IPS-20b (cell line): ENCODE measurements at regions not wholly inside any gene's neighbourhood (a gene's known extent, or its start where the extent isn't known, plus 50 kb on each side); places are given as distances from the start of the nearest gene placed in this dataset.
A peak's percentile ranks its signal among the peaks of the same experiment; 100 is the strongest.

Experiments used
- H3K27ac ChIP-seq: one replicate; pipeline ENCODE4 v1.5.1; 2013; ENCODE audit warnings: low read length
- H3K27me3 ChIP-seq: 2 replicates; pipeline ENCODE4 v1.6.1; 2013; ENCODE audit warnings: mild to moderate bottlenecking, low read length, inconsistent platforms; ENCODE audit not compliant: insufficient read depth
- H3K36me3 ChIP-seq: 2 replicates; pipeline ENCODE4 v1.6.1; 2013; ENCODE audit warnings: low read depth, mild to moderate bottlenecking, inconsistent platforms, low read length, moderate library complexity; ENCODE audit not compliant: insufficient read depth
- H3K4me1 ChIP-seq: 2 replicates; pipeline ENCODE4 v1.6.1; 2013; ENCODE audit warnings: mild to moderate bottlenecking, control low read depth, inconsistent platforms, low read length, moderate library complexity; ENCODE audit not compliant: insufficient read depth
- H3K4me3 ChIP-seq: 2 replicates; pipeline ENCODE4 v1.5.1; 2013; ENCODE audit warnings: mild to moderate bottlenecking, low read length, inconsistent platforms
- H3K9ac ChIP-seq: 2 replicates; pipeline ENCODE4 v1.6.1; 2013; ENCODE audit warnings: low read depth, mild to moderate bottlenecking, inconsistent platforms, low read length, moderate library complexity
- H3K9me3 ChIP-seq: 2 replicates; pipeline ENCODE4 v1.6.1; 2013; ENCODE audit warnings: mild to moderate bottlenecking, low read depth, low read length, inconsistent platforms; ENCODE audit not compliant: insufficient read depth

- Histone ChIP-seq H3K9ac (no peak overlapping the region), H3K9me3 (no peaks in the 10 kb centered on the region), H3K27ac (no peak overlapping the region), H3K36me3 (no peaks in the 10 kb centered on the region), H3K27me3 (no peaks in the 10 kb centered on the region), H3K4me3 (no peak overlapping the region), H3K4me1 (no peaks in the 10 kb centered on the region)
These were observed 594.2 kb downstream of the ZBBX start for GRCh38 chr3:166785876-166786275.

DNA sequence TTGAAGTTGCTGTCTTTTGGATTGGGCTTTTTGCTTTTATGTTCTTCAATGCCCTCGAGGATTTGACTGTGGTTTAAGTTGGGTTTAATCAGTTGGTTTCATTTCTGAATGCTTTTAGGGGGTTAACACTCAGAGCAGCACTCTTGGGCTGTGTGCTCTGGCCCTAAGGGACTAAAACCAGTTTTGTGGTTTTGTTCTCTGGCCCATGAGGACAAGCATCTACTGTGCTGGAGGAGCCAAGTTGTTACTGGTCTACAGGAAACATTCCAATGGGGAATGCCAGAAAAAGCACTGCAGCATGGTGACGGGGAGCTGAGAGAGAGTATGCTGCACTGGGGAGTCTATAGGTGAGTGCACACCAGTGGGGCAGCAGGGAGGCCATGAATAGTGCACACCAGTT lies 596.9 kb downstream of the ZBBX start:
- H3K9ac ChIP-seq: no peak overlapping the region
- H3K27ac ChIP-seq: no peak overlapping the region
- H3K4me1 ChIP-seq: no peaks in the 10 kb centered on the region
- H3K27me3 ChIP-seq: no peaks in the 10 kb centered on the region
- H3K9me3 ChIP-seq: no peaks in the 10 kb centered on the region
- H3K36me3 ChIP-seq: no peaks in the 10 kb centered on the region
- H3K4me3 ChIP-seq: no peak overlapping the region

- Histone ChIP-seq H3K27ac (no peak overlapping the region), H3K9me3 (peaks cover 26% of the 10 kb centered on the region), H3K9ac (no peak overlapping the region), H3K4me1 (no peaks in the 10 kb centered on the region), H3K36me3 (no peaks in the 10 kb centered on the region), H3K27me3 (no peaks in the 10 kb centered on the region), H3K4me3 (no peak overlapping the region)
These were observed 615.3 kb downstream of the ZBBX start for GRCh38 chr3:166764698-166765318.

- Histone ChIP-seq H3K27ac (no peak overlapping the region), H3K9ac (no peak overlapping the region), H3K4me3 (no peak overlapping the region), H3K4me1 (no peaks in the 10 kb centered on the region), H3K9me3 (peaks cover 18% of the 10 kb centered on the region), H3K36me3 (no peaks in the 10 kb centered on the region), H3K27me3 (no peaks in the 10 kb centered on the region)
These were observed 620.2 kb downstream of the ZBBX start for GRCh38 chr3:166759736-166760513.

- Histone ChIP-seq H3K4me1 (no peaks in the 10 kb centered on the region), H3K9ac (no peak overlapping the region), H3K9me3 (peaks cover 5% of the 10 kb centered on the region), H3K27me3 (no peaks in the 10 kb centered on the region), H3K36me3 (no peaks in the 10 kb centered on the region), H3K27ac (no peak overlapping the region), H3K4me3 (no peak overlapping the region)
These were observed 627.9 kb downstream of the ZBBX start for GRCh38 chr3:166752214-166752613.

DNA sequence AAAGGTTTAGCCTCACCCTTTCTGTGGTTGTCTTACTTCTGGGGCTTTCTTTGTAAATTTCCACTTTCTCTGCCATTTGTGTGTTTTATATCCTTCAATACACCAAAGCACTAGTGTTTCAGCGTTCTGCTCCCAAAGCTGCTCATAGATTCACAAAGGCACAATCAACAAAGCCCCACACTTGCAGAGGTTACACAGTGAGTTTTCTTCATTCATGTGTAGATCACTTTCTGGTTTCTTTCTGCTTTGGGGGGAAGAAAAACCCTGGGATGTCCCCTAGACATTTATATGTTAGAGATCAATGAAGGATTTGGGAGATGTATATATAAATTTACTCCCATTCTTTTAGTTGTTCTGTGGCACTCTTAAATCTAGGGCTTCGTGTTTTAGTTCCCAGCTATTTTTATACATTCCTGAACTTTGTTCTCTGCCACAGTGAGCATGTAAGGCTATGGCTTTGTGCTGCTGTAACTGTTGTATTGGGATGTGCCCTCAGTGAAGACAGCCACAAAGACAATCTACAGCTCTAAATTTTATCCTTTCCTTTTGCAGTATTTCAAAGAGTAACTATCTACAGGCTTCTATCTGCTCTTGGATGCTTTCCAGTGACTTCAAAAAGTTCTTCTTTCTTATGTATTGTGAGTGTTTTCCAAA lies 636.5 kb downstream of the ZBBX start:
- Histone ChIP-seq H3K9ac (0 out of 2 replicates have a peak overlapping the region, but pooled peaks have one; percentile 4), H3K4me1 (peaks cover 4% of the 10 kb centered on the region; the same call in 1 of the 2 replicates), H3K9me3 (no peaks in the 10 kb centered on the region), H3K27ac (no peak overlapping the region), H3K36me3 (no peaks in the 10 kb centered on the region), H3K27me3 (no peaks in the 10 kb centered on the region), H3K4me3 (no peak overlapping the region)

DNA sequence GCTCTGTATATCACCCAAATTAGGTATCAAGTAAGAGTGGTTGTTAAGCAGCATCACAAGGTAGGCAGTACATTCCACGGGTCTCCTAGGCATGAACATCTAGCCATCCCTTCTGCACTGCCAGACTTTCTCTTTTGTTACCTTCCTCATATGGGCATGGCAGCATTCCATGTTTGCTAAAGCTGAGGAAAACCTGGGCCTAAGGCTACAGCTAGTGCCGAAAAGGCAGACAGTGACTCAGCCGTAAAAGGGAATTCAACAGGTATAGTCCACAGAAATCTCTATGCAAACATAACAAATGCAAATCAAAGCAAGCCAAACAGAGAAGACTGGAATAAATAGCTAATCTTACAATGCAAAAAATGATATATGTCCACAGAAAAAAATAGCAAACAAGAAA lies 645.4 kb downstream of the ZBBX start:
- Histone ChIP-seq H3K9me3 (no peaks in the 10 kb centered on the region), H3K9ac (no peak overlapping the region), H3K4me3 (no peak overlapping the region), H3K27me3 (no peaks in the 10 kb centered on the region), H3K27ac (no peak overlapping the region), H3K4me1 (peaks cover 4% of the 10 kb centered on the region; the same call in 1 of the 2 replicates), H3K36me3 (no peaks in the 10 kb centered on the region)

GRCh38 chr3:166731701-166732100 lies 648.4 kb downstream of the ZBBX start:
- Histone ChIP-seq H3K9ac (no peak overlapping the region), H3K4me1 (peaks cover 4% of the 10 kb centered on the region; the same call in 1 of the 2 replicates), H3K27ac (no peak overlapping the region), H3K4me3 (no peak overlapping the region), H3K36me3 (no peaks in the 10 kb centered on the region), H3K9me3 (no peaks in the 10 kb centered on the region), H3K27me3 (no peaks in the 10 kb centered on the region)

DNA sequence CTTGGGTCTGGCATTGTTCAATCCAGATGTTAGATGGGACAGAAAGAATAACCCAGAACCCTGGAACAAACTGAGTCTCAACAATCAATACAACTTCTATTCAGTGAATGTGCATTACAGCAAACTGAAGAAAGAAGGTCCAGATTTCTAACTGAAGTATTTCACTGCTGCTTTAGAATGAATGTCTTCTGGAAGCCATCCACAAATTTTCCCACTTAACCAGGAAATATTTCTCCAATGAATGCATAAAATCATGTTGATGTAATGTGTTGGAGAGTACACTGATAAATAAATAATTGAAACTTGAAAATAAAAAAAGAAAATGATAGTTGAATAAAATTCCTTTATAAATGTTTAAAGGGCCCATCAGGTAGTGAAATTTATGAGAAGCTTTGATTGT lies 658.6 kb downstream of the ZBBX start:
- no peaks in the 10 kb centered on the region for H3K9me3 ChIP-seq
- no peak overlapping the region for H3K9ac ChIP-seq
- H3K27me3 ChIP-seq: no peaks in the 10 kb centered on the region
- no peak overlapping the region for H3K4me3 ChIP-seq
- H3K36me3 ChIP-seq: no peaks in the 10 kb centered on the region
- H3K4me1 ChIP-seq: no peaks in the 10 kb centered on the region; the same call in 1 of the 2 replicates
- no peak overlapping the region for H3K27ac ChIP-seq

GRCh38 chr3:166714206-166714605 lies 665.9 kb downstream of the ZBBX start:
- H3K4me1 ChIP-seq: no peaks in the 10 kb centered on the region
- no peaks in the 10 kb centered on the region for H3K36me3 ChIP-seq
- no peak overlapping the region for H3K27ac ChIP-seq
- H3K9me3 ChIP-seq: no peaks in the 10 kb centered on the region
- H3K27me3 ChIP-seq: no peaks in the 10 kb centered on the region
- no peak overlapping the region for H3K4me3 ChIP-seq
- H3K9ac ChIP-seq: no peak overlapping the region

DNA sequence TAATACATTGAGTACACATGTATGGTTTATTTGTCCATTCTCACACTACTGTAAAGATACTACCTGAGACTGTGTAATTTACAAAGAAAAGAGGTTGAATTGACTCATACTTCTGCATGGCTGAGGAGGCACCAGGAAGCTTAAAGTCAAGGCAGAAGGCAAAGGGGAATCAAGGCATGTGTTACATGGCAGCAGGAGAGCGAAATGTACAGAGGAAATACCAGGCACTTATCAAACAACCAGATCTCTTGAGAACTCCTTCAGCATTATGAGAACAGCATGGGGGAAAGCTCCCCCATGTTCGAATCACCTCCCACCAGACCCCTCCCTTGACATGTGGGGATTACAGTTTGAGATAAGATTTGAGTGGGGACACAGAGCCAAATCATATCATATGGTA lies 666.3 kb downstream of the ZBBX start:
- H3K9ac ChIP-seq: no peak overlapping the region
- no peaks in the 10 kb centered on the region for H3K4me1 ChIP-seq
- no peak overlapping the region for H3K4me3 ChIP-seq
- H3K36me3 ChIP-seq: no peaks in the 10 kb centered on the region
- no peaks in the 10 kb centered on the region for H3K27me3 ChIP-seq
- H3K27ac ChIP-seq: no peak overlapping the region
- no peaks in the 10 kb centered on the region for H3K9me3 ChIP-seq

- no peak overlapping the region for H3K4me3 ChIP-seq
- H3K4me1 ChIP-seq: no peaks in the 10 kb centered on the region
- H3K27me3 ChIP-seq: no peaks in the 10 kb centered on the region
- no peaks in the 10 kb centered on the region for H3K36me3 ChIP-seq
- H3K27ac ChIP-seq: no peak overlapping the region
- no peak overlapping the region for H3K9ac ChIP-seq
- no peaks in the 10 kb centered on the region for H3K9me3 ChIP-seq
These were observed 674.0 kb downstream of the ZBBX start for GRCh38 chr3:166706094-166706493.
